Skin epidermis (tissue), 12 donors: ENCODE measurements at regions not wholly inside any gene's neighbourhood (a gene's known extent, or its start where the extent isn't known, plus 50 kb on each side); places are given as distances from the start of the nearest gene placed in this dataset.
"Not testable (repeated sequence)": the region's sequence is repeated elsewhere in the genome, so short reads cannot be mapped to it uniquely, and the experiment has no call there.

Experiments used
- H3K27ac ChIP-seq, 21 experiments: fragments of 200-600 bp; sonication (generic) in 11 of 21; one replicate each; pipeline ENCODE4 v1.5.0; 2020; ENCODE audit warnings: mild to moderate bottlenecking in 3 of 21, inconsistent platforms in 2 of 21, moderate library complexity in 2 of 21
- H3K4me3 ChIP-seq, 7 experiments: fragments of 200-600 bp; sonication (generic) in 2 of 7; one replicate each; pipeline ENCODE4 v1.5.0; 2020; ENCODE audit warnings: inconsistent platforms in 2 of 7, mild to moderate bottlenecking in 2 of 7, moderate library complexity in 1 of 7

DNA sequence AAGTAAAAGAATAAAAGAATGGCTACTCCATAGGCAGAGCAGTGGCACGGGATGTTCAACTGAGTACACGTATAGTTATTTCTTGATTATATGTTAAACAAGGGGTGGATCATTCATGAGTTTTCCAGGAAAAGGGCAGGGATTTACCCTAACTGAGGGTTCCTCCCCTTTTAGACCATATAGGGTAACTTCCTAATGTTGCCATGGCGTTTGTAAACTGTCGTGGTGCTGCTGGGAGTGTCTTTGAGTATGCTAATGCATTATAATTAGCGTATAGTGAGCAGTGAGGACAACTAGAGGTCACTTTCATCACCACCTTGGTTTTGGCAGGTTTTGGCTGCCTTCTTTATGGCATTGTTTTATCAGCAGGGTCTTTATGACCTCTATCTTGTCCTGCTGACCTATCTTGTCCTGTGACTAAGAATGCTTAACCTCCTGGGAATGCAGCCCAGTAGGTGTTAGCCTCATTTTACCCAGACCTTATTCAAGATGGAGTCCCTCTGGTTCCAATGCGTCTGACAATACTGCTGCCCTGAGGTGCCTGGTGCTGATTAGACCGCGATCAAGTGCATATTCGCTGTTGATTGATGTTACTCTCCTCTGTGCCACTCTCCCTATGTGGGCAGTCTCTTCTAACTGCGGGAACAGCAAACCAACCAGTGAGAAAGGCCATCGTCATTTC, 67.6 kb upstream of the AMN1 start:
- no peak overlapping the region for H3K27ac ChIP-seq
- no peak overlapping the region for H3K4me3 ChIP-seq

DNA sequence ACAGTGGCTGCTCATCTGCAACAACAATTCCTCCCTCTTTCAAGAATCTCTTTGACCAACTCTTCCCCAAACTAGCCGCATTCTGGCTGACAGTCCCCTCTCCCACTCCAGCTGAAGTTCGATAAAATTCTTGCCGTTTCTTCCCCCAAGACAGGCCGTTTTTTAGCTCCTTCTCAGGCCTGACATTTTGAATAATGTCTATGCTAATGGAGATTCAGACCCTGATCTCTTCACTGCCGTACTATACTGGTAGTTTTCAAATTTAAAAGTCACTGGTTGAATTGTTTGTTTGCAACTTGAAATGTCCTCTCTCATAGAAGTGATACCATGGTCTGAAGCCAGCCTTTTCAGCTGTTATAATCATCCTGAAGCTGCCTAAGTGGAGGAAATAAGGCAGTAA, 65.9 kb upstream of the AMN1 start:
- H3K4me3 ChIP-seq = no peak overlapping the region
- H3K27ac ChIP-seq = no peak overlapping the region

- H3K4me3 ChIP-seq, H3K27ac ChIP-seq: not testable (repeated sequence)
Measured at GRCh38 chr12:31791265-31791664, 62.4 kb upstream of the AMN1 start.

DNA sequence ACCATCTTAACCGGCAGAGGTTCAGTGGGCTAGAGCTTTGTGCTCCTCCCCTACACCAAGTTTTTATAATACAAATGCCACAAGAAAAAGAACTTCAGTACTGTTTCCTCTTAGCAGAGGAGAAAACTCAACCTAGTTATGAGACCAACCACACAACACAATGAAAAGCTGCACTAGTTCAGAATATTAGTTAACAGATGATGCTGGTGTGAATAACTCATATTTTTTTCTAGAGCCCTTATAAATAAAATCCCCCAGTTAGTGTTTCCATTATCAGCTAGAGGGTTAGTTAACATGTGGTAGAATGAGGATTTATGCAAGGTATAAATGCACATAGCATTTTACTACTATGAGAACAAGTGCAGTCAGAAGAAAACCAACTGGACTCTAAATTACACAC, 61.9 kb upstream of the AMN1 start:
- H3K4me3 ChIP-seq = no peak overlapping the region
- no peak overlapping the region for H3K27ac ChIP-seq

DNA sequence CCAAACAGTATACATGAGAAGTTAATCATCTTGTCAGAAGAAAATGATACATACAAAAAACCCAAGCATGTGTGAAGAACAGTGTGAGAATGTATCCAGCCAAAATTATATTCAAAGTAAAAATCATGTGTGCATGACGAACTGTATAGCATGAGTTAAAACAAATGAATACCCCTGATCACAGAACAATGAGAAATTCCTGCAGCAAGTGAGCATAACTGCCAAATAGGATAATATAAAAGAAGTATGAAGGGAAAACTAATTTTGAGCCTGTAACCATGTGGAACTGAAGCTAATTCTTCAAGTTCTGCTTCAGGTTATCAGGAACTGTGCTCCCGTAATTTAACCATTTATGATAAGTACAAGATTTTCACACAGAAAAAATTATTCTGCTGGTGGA, 56.5 kb upstream of the AMN1 start:
- Histone ChIP-seq H3K4me3 (no peak overlapping the region), H3K27ac (no peak overlapping the region)

GRCh38 chr12:31783996-31784645, 55.3 kb upstream of the AMN1 start:
- no peak overlapping the region for H3K27ac ChIP-seq
- no peak overlapping the region for H3K4me3 ChIP-seq

DNA sequence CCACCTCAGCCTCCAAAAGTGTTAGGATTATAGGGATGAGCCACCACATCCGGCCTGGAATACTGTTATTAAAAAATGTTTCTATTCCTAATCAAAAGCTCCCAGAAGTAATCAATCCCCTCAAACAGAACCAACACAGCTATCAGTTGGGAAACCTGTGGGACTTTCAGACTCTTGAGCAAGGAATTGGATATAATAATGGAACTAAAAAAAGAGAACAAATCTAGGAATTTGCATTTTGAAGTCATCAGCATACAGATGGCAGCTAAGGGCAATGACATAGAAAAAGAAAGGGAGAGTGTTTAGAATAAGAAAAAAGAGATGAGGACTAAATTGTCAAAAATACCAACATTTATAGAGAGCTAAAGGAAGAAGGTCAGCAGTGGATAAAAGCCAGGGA, 54.7 kb upstream of the AMN1 start:
- no peak overlapping the region for H3K4me3 ChIP-seq
- no peak overlapping the region for H3K27ac ChIP-seq

GRCh38 chr12:31781894-31782540, 53.2 kb upstream of the AMN1 start:
- Histone ChIP-seq H3K4me3 (no peak overlapping the region), H3K27ac (no peak overlapping the region)

DNA sequence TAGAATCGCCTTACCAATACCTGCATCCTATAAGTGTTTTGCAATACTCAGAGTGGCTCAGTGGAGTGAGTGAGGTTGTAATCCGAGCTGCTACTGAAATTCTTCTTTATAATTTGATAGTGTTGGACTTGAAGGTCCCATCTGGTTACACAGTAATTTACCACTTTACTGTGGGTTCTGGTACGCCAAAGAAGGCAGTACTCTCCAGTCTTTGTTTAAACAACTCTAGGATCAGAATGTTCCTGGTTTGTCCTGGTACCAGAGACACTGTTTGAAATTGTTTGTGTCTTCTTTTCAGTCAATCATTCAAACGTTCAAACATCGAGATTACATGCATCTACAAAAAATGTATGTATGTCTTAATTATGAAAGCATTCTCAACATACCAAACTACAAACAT, 51.3 kb upstream of the AMN1 start:
- no peak overlapping the region for H3K27ac ChIP-seq
- H3K4me3 ChIP-seq = no peak overlapping the region

DNA sequence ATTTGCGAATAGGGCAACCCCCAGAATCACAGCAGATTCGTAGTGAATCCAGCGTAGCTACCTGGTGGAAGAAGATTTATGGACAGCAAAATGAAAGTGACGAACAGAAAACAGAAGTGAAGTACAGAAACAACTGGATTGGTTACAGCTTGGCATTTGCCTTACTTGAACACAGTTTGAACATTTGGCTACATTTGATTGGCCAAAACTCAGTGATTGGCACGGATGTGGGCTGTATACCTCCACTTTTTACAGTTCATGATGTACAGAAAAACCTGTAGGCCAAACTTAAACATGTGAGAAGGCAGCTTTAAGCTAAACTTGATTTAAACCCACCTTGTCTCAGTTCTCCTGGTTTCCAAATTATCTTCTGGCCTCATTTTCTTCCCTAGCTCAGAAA, 49.9 kb upstream of the AMN1 start:
- Histone ChIP-seq H3K27ac (no peak overlapping the region), H3K4me3 (no peak overlapping the region)
